Lower lobe of right lung (tissue), 2 donors: ENCODE measurements at regions not wholly inside any gene's neighbourhood (a gene's known extent, or its start where the extent isn't known, plus 50 kb on each side); places are given as distances from the start of the nearest gene placed in this dataset.

Experiments used
- ATAC-seq, 2 donors: fragments of 200-7000 bp; cut with Tn5 transposase; one replicate each; pipeline ENCODE4 v1.9.1; 2020 to 2022; ENCODE audit warnings: mild to moderate bottlenecking in 2 of 2, moderate library complexity in 2 of 2
- DNase-seq: peaks from one replicate; pipeline ENCODE4 v3.0.0-alpha.2; 2020
- H3K27ac ChIP-seq: fragments of 200-600 bp; one replicate; pipeline ENCODE4 v1.8.0; 2022
- H3K27me3 ChIP-seq: fragments of 200-600 bp; one replicate; pipeline ENCODE4 v1.8.0; 2022; ENCODE audit warnings: low read depth
- H3K36me3 ChIP-seq: fragments of 200-600 bp; one replicate; pipeline ENCODE4 v1.8.0; 2022; ENCODE audit warnings: mild to moderate bottlenecking
- H3K4me1 ChIP-seq: fragments of 200-600 bp; one replicate; pipeline ENCODE4 v1.8.0; 2022
- H3K4me3 ChIP-seq: fragments of 200-600 bp; one replicate; pipeline ENCODE4 v1.8.0; 2022; ENCODE audit warnings: mild to moderate bottlenecking
- H3K9me3 ChIP-seq: fragments of 200-600 bp; one replicate; pipeline ENCODE4 v1.8.0; 2022
- intact Hi-C: fragments of 100-400 bp; cut with DNase I; formaldehyde crosslinking; loops from one replicate; pipeline ENCODE4 v1.11.0; 2022
- TF ChIP-seq, protein P1 (sequence below): fragments of 200-600 bp; IDR thresholded peaks from one replicate; pipeline ENCODE4 v1.8.0; 2022; ENCODE audit warnings: antibody characterized with exemption, mild to moderate bottlenecking
- donor health status: DM: no; HTN: yes; CAD: no; lungs with severe emphysema.

GRCh38 chr1:117270679-117271078 lies 60.0 kb upstream of the VTCN1 start:
- Histone ChIP-seq H3K4me1 (peaks cover 18% of the 10 kb centered on the region), H3K36me3 (no peaks in the 10 kb centered on the region), H3K27me3 (no peaks in the 10 kb centered on the region), H3K4me3 (no peak overlapping the region), H3K27ac (no peak overlapping the region), H3K9me3 (no peaks in the 10 kb centered on the region)
- intact Hi-C loops: no loop called here
- DNase-seq (no peak), ATAC-seq (no peak)
- TF ChIP-seq, protein P1, sequence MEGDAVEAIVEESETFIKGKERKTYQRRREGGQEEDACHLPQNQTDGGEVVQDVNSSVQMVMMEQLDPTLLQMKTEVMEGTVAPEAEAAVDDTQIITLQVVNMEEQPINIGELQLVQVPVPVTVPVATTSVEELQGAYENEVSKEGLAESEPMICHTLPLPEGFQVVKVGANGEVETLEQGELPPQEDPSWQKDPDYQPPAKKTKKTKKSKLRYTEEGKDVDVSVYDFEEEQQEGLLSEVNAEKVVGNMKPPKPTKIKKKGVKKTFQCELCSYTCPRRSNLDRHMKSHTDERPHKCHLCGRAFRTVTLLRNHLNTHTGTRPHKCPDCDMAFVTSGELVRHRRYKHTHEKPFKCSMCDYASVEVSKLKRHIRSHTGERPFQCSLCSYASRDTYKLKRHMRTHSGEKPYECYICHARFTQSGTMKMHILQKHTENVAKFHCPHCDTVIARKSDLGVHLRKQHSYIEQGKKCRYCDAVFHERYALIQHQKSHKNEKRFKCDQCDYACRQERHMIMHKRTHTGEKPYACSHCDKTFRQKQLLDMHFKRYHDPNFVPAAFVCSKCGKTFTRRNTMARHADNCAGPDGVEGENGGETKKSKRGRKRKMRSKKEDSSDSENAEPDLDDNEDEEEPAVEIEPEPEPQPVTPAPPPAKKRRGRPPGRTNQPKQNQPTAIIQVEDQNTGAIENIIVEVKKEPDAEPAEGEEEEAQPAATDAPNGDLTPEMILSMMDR: no peak

DNA sequence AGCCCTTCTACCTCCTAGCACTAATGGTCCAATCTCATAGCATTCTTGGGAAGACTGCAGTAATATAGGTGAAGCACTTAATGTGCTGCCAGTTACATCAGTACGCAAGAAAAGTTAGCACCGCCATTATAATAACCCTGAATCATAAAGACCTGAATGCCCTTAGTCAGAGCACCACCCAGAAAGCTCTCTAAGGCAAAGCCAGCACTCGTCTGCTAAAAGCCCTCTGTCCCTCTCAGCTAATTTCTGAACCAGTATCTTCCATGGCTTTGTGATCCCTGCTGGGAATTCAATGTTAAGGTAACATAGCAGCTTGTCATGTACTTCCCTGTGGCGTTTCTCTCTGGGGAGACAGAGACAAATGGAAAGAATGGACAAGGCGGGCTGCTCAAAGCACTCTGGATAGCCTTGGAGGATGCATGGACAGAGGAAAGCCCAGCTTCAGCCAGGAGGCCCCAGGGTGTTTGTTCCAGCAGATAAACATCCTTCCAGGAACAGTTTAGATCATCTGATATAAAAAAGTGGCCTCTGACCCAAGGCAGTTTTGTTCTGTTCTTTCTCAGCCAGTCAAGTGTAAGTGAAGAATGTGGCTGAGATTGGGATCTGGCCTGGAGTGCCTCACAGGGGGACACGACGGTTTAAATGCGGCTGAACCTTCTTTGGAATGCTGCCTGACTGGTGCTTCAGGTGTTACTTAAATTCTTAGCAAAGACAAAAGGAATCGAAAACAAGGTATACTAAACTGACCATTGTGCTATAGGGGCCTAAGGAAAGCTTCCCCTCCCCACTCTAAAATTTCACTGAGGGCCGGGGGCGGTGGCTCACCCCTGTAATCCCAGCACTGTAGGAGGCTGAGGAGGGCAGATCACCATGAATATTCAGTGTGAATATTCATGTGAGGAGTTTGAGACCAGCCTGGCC lies 58.1 kb upstream of the VTCN1 start:
- Histone ChIP-seq H3K9me3 (no peaks in the 10 kb centered on the region), H3K27me3 (no peaks in the 10 kb centered on the region), H3K27ac (no peak overlapping the region), H3K4me3 (no peak overlapping the region), H3K4me1 (peaks cover 18% of the 10 kb centered on the region), H3K36me3 (no peaks in the 10 kb centered on the region)
- intact Hi-C loops: no loop called here
- DNase-seq (no peak), ATAC-seq (peak; percentile 75 to 80)
- TF ChIP-seq, protein P1: no peak

DNA sequence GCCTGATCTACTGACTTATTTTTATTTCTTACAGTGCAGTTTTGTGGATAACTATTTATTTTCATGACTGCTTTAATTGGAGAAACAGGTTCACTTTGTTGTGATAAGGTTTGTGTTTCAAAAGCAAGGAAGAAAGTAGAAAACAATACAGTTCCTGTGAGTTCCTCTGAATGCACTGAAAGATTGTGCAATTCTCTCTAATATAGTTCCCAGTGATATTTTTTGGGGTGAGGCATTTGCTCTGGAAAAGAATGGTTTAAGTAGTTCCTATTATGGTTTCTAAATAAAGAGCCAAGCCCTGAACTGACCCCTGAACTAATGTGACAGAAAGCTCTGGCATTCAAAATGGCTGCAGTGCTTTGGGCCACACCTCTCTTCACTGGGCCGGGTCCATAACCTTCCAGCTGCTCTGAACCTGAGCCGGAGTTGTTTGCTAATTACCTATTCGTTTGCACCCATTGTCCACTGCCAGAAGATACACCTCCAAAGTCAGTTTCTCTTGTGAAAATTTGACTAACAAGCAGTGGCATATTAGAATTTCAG lies 56.6 kb upstream of the VTCN1 start:
- no peak for ATAC-seq
- TF ChIP-seq, protein P1: no peak
- intact Hi-C loops: no loop called here
- Histone ChIP-seq H3K9me3 (no peaks in the 10 kb centered on the region), H3K27ac (no peak overlapping the region), H3K4me1 (peaks cover 18% of the 10 kb centered on the region), H3K36me3 (no peaks in the 10 kb centered on the region), H3K27me3 (no peaks in the 10 kb centered on the region), H3K4me3 (no peak overlapping the region)
- DNase-seq: no peak

DNA sequence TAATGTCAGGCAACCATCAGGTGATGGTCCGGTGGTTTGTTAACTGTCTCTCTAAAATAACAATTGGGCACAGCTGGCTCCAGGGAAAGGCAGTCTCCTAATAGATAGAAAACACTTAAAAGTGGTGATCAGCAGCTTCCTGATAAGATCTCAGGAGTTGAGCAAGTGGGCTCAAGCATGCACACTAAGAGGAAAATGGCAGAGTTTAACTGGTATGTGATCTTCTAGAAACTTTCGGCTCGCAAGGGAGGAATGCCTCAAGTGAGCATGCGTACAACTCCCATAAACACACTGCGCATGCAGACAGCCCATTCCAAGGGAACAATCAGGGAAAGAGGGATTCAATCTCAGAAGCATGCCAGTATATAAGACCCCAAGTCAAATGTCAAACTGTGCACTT lies 52.2 kb upstream of the VTCN1 start:
- H3K27me3 ChIP-seq: no peaks in the 10 kb centered on the region
- no peak overlapping the region for H3K4me3 ChIP-seq
- H3K27ac ChIP-seq: no peak overlapping the region
- ATAC-seq: no peak
- H3K9me3 ChIP-seq: no peaks in the 10 kb centered on the region
- no peaks in the 10 kb centered on the region for H3K36me3 ChIP-seq
- TF ChIP-seq, protein P1: no peak
- intact Hi-C loops: no loop called here
- DNase-seq: no peak
- H3K4me1 ChIP-seq: peaks cover 10% of the 10 kb centered on the region

- ATAC-seq (no peak), DNase-seq (no peak)
- Histone ChIP-seq H3K27me3 (no peaks in the 10 kb centered on the region), H3K36me3 (no peaks in the 10 kb centered on the region), H3K27ac (no peak overlapping the region), H3K4me1 (no peaks in the 10 kb centered on the region), H3K4me3 (no peak overlapping the region), H3K9me3 (no peaks in the 10 kb centered on the region)
- TF ChIP-seq, protein P1: no peak
- intact Hi-C loops: no loop called here
Measured at GRCh38 chr1:117261424-117261785, 50.7 kb upstream of the VTCN1 start.
